ENCODE measurements at regions not wholly inside any gene's neighbourhood (a gene's known extent, or its start where the extent isn't known, plus 50 kb on each side); places are given as distances from the start of the nearest gene placed in this dataset.

- peaks cover 15% of the 10 kb centered on the region for H3K27me3 Mint-ChIP-seq (ENCODE audit: low read depth)
- H3K4me1 Mint-ChIP-seq, result peaks cover 22% of the 10 kb centered on the region
- no peak for DNase-seq (ENCODE audit: low read depth, low spot score)
- no peaks in the 10 kb centered on the region for H3K36me3 Mint-ChIP-seq (ENCODE audit: low read depth)
- H3K27ac Mint-ChIP-seq (ENCODE audit: unreplicated experiment), result peak overlapping the region; percentile 20
- TF ChIP-seq CTCF (conservative IDR thresholded peaks at IDR 0.05), result no peak
- H3K9me3 Mint-ChIP-seq, result peaks cover 13% of the 10 kb centered on the region
- peak overlapping the region; percentile 45 for H3K4me3 Mint-ChIP-seq
These were observed 149.4 kb upstream of the DCC start for GRCh38 chr18:52190631-52191030.

DNA sequence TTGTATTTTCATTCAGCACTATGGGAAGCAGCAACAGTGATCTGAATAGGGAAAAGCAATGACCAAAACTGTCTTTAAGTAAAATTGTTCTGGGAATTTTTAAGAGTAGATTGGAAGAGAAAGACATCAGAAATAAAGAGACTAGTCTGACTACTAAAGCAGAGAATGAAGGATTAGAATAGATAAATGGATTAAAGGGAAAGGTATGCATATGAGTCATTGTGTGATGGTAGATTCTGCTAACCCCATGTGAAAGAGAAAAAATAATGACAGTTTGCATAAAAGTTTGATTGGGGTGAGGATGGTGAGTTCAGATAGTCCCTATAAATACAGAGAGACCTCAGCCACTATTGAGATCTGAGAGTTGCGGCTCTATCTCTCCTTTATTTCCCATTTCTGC, 139.6 kb upstream of the DCC start:
- H3K27ac Mint-ChIP-seq (ENCODE audit: unreplicated experiment), result no peak overlapping the region
- no peaks in the 10 kb centered on the region for H3K27me3 Mint-ChIP-seq (ENCODE audit: low read depth)
- no peak for TF ChIP-seq CTCF (conservative IDR thresholded peaks at IDR 0.05)
- DNase-seq (ENCODE audit: low read depth, low spot score), result no peak
- H3K9me3 Mint-ChIP-seq, result peaks cover 3% of the 10 kb centered on the region
- no peak overlapping the region for H3K4me3 Mint-ChIP-seq
- H3K36me3 Mint-ChIP-seq (ENCODE audit: low read depth), result peaks cover 2% of the 10 kb centered on the region
- H3K4me1 Mint-ChIP-seq, result peaks cover 3% of the 10 kb centered on the region

- Mint-ChIP-seq H3K27me3 (ENCODE audit: low read depth) (no peaks in the 10 kb centered on the region), H3K36me3 (ENCODE audit: low read depth) (peaks cover 2% of the 10 kb centered on the region), H3K27ac (ENCODE audit: unreplicated experiment) (no peak overlapping the region), H3K4me1 (peaks cover 3% of the 10 kb centered on the region), H3K4me3 (no peak overlapping the region), H3K9me3 (peaks cover 3% of the 10 kb centered on the region)
- no peak for DNase-seq (ENCODE audit: low read depth, low spot score)
- TF ChIP-seq CTCF (conservative IDR thresholded peaks at IDR 0.05), result no peak
These were observed 138.9 kb upstream of the DCC start for GRCh38 chr18:52200921-52201663.

DNA sequence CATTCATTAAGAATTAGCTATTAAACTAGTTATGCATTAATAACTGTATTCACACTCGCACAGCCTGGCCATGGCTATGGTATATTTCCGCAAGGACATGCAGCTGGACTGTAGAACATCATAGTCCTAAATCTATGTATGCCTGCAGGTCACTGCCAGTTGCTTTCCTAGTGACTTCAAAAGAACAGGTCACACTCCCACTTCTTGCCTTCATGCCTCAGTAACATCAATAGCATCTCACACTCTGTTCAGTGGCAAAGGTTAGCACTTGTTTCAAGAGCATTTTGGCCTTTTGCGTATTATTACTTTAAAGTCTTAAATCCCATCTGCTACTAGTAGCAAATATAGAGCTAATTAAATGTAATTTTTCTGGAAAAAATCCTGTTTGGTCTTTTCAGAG, 131.4 kb upstream of the DCC start:
- no peaks in the 10 kb centered on the region for H3K27me3 Mint-ChIP-seq (ENCODE audit: low read depth)
- H3K36me3 Mint-ChIP-seq (ENCODE audit: low read depth), result no peaks in the 10 kb centered on the region
- no peak overlapping the region for H3K4me3 Mint-ChIP-seq
- DNase-seq (ENCODE audit: low read depth, low spot score), result no peak
- no peaks in the 10 kb centered on the region for H3K9me3 Mint-ChIP-seq
- no peak overlapping the region for H3K27ac Mint-ChIP-seq (ENCODE audit: unreplicated experiment)
- no peak for TF ChIP-seq CTCF (conservative IDR thresholded peaks at IDR 0.05)
- H3K4me1 Mint-ChIP-seq, result no peaks in the 10 kb centered on the region

DNA sequence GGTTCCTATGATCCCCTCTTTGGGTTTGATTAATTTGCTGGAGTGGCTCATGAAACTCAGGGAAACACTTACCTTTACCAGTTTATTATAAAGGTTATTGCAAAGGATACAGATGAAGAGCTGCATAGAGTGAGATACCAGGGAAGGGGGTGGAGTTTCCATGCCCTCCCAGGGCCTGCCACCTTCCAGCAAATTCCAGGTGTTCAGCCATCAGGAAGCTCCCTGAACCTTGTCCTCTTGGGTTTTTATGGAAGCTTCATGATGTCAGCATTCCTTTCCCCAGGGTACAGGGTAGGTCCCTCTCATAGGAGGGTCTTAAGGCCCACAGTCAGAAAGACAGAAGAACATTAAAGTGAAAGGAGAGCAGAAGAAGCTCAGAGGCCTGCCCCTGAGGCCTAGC, 123.9 kb upstream of the DCC start:
- H3K36me3 Mint-ChIP-seq (ENCODE audit: low read depth), result no peaks in the 10 kb centered on the region
- DNase-seq (ENCODE audit: low read depth, low spot score), result no peak
- TF ChIP-seq CTCF (conservative IDR thresholded peaks at IDR 0.05), result no peak
- no peaks in the 10 kb centered on the region for H3K27me3 Mint-ChIP-seq (ENCODE audit: low read depth)
- H3K4me3 Mint-ChIP-seq, result no peak overlapping the region
- H3K9me3 Mint-ChIP-seq, result no peaks in the 10 kb centered on the region
- H3K4me1 Mint-ChIP-seq, result no peaks in the 10 kb centered on the region
- H3K27ac Mint-ChIP-seq (ENCODE audit: unreplicated experiment), result no peak overlapping the region
